ENCODE measurements at regions not wholly inside any gene's neighbourhood (a gene's known extent, or its start where the extent isn't known, plus 50 kb on each side); places are given as distances from the start of the nearest gene placed in this dataset.

- no peak for DNase-seq (ENCODE audit: low read depth)
- no peak overlapping the region for H3K4me3 ChIP-seq (ENCODE audit: control insufficient read depth, low read depth, low read length)
- TF ChIP-seq, protein P1, sequence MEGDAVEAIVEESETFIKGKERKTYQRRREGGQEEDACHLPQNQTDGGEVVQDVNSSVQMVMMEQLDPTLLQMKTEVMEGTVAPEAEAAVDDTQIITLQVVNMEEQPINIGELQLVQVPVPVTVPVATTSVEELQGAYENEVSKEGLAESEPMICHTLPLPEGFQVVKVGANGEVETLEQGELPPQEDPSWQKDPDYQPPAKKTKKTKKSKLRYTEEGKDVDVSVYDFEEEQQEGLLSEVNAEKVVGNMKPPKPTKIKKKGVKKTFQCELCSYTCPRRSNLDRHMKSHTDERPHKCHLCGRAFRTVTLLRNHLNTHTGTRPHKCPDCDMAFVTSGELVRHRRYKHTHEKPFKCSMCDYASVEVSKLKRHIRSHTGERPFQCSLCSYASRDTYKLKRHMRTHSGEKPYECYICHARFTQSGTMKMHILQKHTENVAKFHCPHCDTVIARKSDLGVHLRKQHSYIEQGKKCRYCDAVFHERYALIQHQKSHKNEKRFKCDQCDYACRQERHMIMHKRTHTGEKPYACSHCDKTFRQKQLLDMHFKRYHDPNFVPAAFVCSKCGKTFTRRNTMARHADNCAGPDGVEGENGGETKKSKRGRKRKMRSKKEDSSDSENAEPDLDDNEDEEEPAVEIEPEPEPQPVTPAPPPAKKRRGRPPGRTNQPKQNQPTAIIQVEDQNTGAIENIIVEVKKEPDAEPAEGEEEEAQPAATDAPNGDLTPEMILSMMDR (IDR thresholded peaks at IDR 0.05; ENCODE audit: control insufficient read depth, insufficient read depth, low read depth, low read length, missing control alignments): no peak
Measured at GRCh38 chr4:1558205-1558604, 125.9 kb downstream of the FAM53A start.

DNA sequence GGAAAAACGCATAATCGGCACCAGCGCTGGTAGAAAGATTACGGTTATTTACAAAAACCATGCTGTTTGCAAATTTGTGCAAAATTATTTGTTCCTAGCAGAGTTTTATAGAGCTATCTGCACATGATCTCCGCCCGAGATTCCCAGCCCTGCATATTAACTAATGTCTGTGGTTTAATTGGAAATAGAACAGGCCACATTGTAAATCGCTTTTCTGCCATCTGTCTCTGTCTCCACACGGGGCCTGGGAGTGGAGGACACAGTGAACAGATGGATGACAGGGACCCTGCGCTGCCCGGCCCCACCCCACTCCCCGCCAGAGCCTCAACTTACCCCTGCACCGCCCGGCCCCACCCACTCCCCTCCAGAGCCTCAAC lies 126.9 kb downstream of the FAM53A start:
- TF ChIP-seq, protein P1 (IDR thresholded peaks at IDR 0.05; ENCODE audit: control insufficient read depth, insufficient read depth, low read depth, low read length, missing control alignments): no peak
- no peak for DNase-seq (ENCODE audit: low read depth)
- no peak overlapping the region for H3K4me3 ChIP-seq (ENCODE audit: control insufficient read depth, low read depth, low read length)

- TF ChIP-seq, protein P1 (IDR thresholded peaks at IDR 0.05; ENCODE audit: control insufficient read depth, insufficient read depth, low read depth, low read length, missing control alignments): no peak
- no peak for DNase-seq (ENCODE audit: low read depth)
- no peak overlapping the region for H3K4me3 ChIP-seq (ENCODE audit: control insufficient read depth, low read depth, low read length)
Measured at GRCh38 chr4:1556541-1557220, 127.4 kb downstream of the FAM53A start.

- H3K4me3 ChIP-seq (ENCODE audit: control insufficient read depth, low read depth, low read length): no peak overlapping the region
- DNase-seq (ENCODE audit: low read depth): no peak
- TF ChIP-seq, protein P1 (IDR thresholded peaks at IDR 0.05; ENCODE audit: control insufficient read depth, insufficient read depth, low read depth, low read length, missing control alignments): no peak
Measured at GRCh38 chr4:1554876-1555265, 129.2 kb downstream of the FAM53A start.

- no peak for DNase-seq (ENCODE audit: low read depth)
- TF ChIP-seq, protein P1 (IDR thresholded peaks at IDR 0.05; ENCODE audit: control insufficient read depth, insufficient read depth, low read depth, low read length, missing control alignments): no peak
- H3K4me3 ChIP-seq (ENCODE audit: control insufficient read depth, low read depth, low read length): no peak overlapping the region
Measured at GRCh38 chr4:1554246-1554875, 129.8 kb downstream of the FAM53A start.

DNA sequence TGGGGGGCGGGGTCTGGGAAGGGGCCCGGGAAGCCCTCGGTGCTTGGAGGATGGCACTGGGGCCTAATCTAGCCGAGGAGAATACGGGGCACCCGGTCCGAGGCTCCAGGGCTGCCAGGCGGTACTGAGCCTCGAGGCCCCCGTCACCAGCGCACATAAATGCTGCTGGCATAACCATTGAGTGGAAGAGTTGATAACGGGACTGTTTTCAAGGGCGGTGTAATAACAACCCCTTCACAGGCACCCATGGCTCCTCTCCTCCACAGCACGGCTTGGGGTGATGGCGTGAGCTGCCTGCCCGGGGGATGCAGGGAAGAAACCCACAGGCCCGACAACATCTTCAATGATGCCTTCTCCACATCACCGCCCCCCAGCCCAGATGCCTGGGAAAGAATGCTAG lies 130.7 kb downstream of the FAM53A start:
- H3K4me3 ChIP-seq (ENCODE audit: control insufficient read depth, low read depth, low read length): no peak overlapping the region
- TF ChIP-seq, protein P1 (IDR thresholded peaks at IDR 0.05; ENCODE audit: control insufficient read depth, insufficient read depth, low read depth, low read length, missing control alignments): no peak
- DNase-seq (ENCODE audit: low read depth): no peak
